ENCODE measurements at regions not wholly inside any gene's neighbourhood (a gene's known extent, or its start where the extent isn't known, plus 50 kb on each side); places are given as distances from the start of the nearest gene placed in this dataset.
"Not testable (repeated sequence)": the region's sequence is repeated elsewhere in the genome, so short reads cannot be mapped to it uniquely, and the experiment has no call there.

- TF ChIP-seq CTCF (IDR thresholded peaks at IDR 0.05; ENCODE audit: insufficient read depth, low read depth, low read length); EZH2 (IDR thresholded peaks at IDR 0.05; ENCODE audit: insufficient read depth, low read length): not testable (repeated sequence)
These were observed 57.9 kb upstream of the BMS1 start for GRCh38 chr10:42724660-42725059.
